OCI-LY3 (cell line): ENCODE measurements at regions not wholly inside any gene's neighbourhood (a gene's known extent, or its start where the extent isn't known, plus 50 kb on each side); places are given as distances from the start of the nearest gene placed in this dataset.

Experiments used
- H2AFZ ChIP-seq: fragments of 200-600, 300-600 bp; shearing (Covaris generic); 2 replicates; pipeline ENCODE4 v1.6.0; 2014; ENCODE audit warnings: antibody characterized with exemption, low read depth, low read length
- H3K27ac ChIP-seq: fragments of 200-600, 300-600 bp; sonication (generic); 2 replicates; pipeline ENCODE4 v1.5.1; 2014; ENCODE audit warnings: mild to moderate bottlenecking, low read length, moderate library complexity, mixed read lengths
- H3K27me3 ChIP-seq: fragments of 200-600, 300-600 bp; sonication (generic); 2 replicates; pipeline ENCODE4 v1.6.1; 2014; ENCODE audit warnings: low read depth, low read length, mixed read lengths
- H3K36me3 ChIP-seq: fragments of 200-600, 300-600 bp; sonication (generic); replicated peaks from 2 replicates; pipeline ENCODE3; 2014; ENCODE audit warnings: low read depth, low read length, mixed read lengths
- H3K4me1 ChIP-seq: fragments of 300-600, 200-600 bp; sonication (generic); 2 replicates; pipeline ENCODE4 v1.6.1; 2014; ENCODE audit warnings: low read length, mixed read lengths
- H3K4me2 ChIP-seq: fragments of 200-600, 300-600 bp; sonication (generic); 2 replicates; pipeline ENCODE4 v1.6.1; 2014; ENCODE audit warnings: low read length, mixed read lengths
- H3K4me3 ChIP-seq: fragments of 300-600, 200-600 bp; sonication (generic); 2 replicates; pipeline ENCODE4 v1.5.1; 2014; ENCODE audit warnings: antibody characterized with exemption, mild to moderate bottlenecking, low read length, moderate library complexity
- H3K79me2 ChIP-seq: fragments of 300-600, 200-600 bp; shearing (Covaris generic); 2 replicates; pipeline ENCODE4 v1.6.1; 2014; ENCODE audit warnings: mild to moderate bottlenecking, low read length, mixed read lengths
- H3K9ac ChIP-seq: fragments of 300-600, 200-600 bp; shearing (Covaris generic); 2 replicates; pipeline ENCODE4 v1.6.0; 2014; ENCODE audit warnings: mild to moderate bottlenecking, low read length, moderate library complexity
- H3K9me3 ChIP-seq: fragments of 200-600, 300-600 bp; shearing (Covaris generic); 2 replicates; pipeline ENCODE4 v1.6.1; 2014; ENCODE audit warnings: low read length, mixed read lengths; ENCODE audit not compliant: insufficient read depth
- H4K20me1 ChIP-seq: fragments of 200-600, 300-600 bp; sonication (generic); 2 replicates; pipeline ENCODE4 v1.6.1; 2016; ENCODE audit warnings: low read length, mixed read lengths; ENCODE audit not compliant: insufficient read depth
- EZH2phosphoT487 ChIP-seq: fragments of 200-600 bp; shearing (Covaris generic); IDR thresholded peaks from 2 replicates; pipeline ENCODE4 v1.6.1; 2018; ENCODE audit warnings: antibody characterized with exemption, mixed run types, low read depth
- TF ChIP-seq, protein P1 (sequence below): fragments of 200-600, 300-600 bp; sonication (generic); IDR thresholded peaks from 2 replicates; pipeline ENCODE4 v1.5.1; 2014; ENCODE audit warnings: antibody characterized with exemption, low read length, low read depth

DNA sequence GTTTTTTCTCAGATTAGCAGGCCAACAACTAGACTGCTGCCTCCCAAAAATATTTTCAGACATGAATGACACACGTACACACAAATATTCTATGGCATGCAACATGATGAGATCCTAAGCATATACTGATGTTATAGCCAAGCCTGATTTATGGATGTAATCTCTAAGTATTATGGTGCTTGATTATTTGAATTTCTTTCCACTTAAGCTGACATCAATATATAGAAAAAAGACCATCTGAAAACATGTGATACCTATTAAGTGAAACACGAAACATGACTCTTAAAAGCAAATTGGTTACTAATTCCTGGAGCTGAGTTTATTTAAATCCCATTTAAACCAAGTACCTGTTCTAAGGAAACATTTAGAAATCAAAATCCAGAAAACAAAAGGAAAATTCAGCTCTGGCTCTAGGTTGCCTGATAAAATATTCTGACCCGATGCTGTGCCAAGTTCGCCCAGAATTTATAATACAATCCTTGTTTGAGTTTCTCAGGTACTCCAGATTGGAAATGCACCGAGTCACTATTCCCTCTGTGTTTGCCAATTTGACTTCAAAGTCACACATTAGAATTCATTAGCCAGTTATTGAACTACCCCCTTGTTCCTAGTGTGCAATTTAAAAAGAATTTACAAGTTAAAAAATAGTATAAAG is 548.6 kb downstream of the CSNK1G3 start:
- Histone ChIP-seq H2AFZ (no peak overlapping the region), H4K20me1 (no peaks in the 10 kb centered on the region), H3K4me2 (no peak overlapping the region), H3K9ac (no peak overlapping the region), H3K27ac (no peak overlapping the region), H3K79me2 (no peaks in the 10 kb centered on the region), H3K36me3 (no peaks in the 10 kb centered on the region), H3K27me3 (no peaks in the 10 kb centered on the region), H3K9me3 (no peaks in the 10 kb centered on the region), H3K4me1 (peaks cover 34% of the 10 kb centered on the region), H3K4me3 (no peak overlapping the region)
- TF ChIP-seq EZH2phosphoT487: no peak
- TF ChIP-seq, protein P1, sequence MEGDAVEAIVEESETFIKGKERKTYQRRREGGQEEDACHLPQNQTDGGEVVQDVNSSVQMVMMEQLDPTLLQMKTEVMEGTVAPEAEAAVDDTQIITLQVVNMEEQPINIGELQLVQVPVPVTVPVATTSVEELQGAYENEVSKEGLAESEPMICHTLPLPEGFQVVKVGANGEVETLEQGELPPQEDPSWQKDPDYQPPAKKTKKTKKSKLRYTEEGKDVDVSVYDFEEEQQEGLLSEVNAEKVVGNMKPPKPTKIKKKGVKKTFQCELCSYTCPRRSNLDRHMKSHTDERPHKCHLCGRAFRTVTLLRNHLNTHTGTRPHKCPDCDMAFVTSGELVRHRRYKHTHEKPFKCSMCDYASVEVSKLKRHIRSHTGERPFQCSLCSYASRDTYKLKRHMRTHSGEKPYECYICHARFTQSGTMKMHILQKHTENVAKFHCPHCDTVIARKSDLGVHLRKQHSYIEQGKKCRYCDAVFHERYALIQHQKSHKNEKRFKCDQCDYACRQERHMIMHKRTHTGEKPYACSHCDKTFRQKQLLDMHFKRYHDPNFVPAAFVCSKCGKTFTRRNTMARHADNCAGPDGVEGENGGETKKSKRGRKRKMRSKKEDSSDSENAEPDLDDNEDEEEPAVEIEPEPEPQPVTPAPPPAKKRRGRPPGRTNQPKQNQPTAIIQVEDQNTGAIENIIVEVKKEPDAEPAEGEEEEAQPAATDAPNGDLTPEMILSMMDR: no peak

DNA sequence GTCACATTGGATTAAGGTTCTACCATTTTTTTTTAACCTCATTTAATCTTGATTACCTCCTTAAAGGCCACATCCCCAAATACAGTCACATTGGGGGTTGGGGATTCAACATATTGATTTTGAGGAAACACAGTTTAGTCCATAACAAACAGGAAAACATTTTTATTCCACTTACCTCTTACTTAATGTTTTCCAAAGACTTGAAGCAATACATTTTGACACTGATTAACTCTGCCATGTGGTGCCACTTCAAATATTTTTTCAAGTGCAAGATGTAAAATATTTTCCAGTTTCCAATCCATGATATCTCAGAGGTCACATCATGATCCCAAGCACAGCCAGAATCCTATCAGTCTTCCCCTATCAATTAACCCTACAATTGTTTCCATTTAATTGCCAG is 548.0 kb downstream of the CSNK1G3 start:
- Histone ChIP-seq H4K20me1 (no peaks in the 10 kb centered on the region), H3K9ac (no peak overlapping the region), H3K9me3 (no peaks in the 10 kb centered on the region), H3K4me2 (no peak overlapping the region), H3K27me3 (no peaks in the 10 kb centered on the region), H3K4me3 (no peak overlapping the region), H3K79me2 (no peaks in the 10 kb centered on the region), H2AFZ (no peak overlapping the region), H3K36me3 (no peaks in the 10 kb centered on the region), H3K4me1 (peaks cover 40% of the 10 kb centered on the region), H3K27ac (no peak overlapping the region)
- TF ChIP-seq, protein P1: no peak
- no peak for TF ChIP-seq EZH2phosphoT487

DNA sequence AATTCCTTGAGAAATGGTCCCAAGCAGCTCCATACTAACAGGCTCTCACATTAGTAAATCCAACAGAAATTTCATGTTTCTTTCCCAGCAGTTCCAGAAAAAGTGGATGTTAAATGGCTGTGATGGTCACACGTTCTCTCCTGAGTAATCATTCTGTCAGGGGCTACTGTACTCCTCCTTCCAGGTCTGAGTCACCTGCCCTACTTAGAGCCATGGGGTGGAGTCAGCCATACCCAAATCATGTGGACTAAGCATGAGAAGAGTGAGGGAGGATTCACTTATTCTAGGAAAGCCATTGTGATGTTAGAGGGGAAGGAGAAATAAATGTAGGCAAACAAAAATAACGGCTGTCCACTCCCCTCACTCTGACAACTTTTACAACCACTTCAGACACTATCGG is 547.2 kb downstream of the CSNK1G3 start:
- no peaks in the 10 kb centered on the region for H3K79me2 ChIP-seq
- no peaks in the 10 kb centered on the region for H3K36me3 ChIP-seq
- no peak overlapping the region for H3K27ac ChIP-seq
- H2AFZ ChIP-seq: no peak overlapping the region
- no peaks in the 10 kb centered on the region for H4K20me1 ChIP-seq
- H3K4me3 ChIP-seq: no peak overlapping the region
- H3K4me1 ChIP-seq: peaks cover 48% of the 10 kb centered on the region
- H3K9me3 ChIP-seq: no peaks in the 10 kb centered on the region
- H3K9ac ChIP-seq: no peak overlapping the region
- H3K4me2 ChIP-seq: no peak overlapping the region
- H3K27me3 ChIP-seq: no peaks in the 10 kb centered on the region
- TF ChIP-seq, protein P1: no peak
- no peak for TF ChIP-seq EZH2phosphoT487

DNA sequence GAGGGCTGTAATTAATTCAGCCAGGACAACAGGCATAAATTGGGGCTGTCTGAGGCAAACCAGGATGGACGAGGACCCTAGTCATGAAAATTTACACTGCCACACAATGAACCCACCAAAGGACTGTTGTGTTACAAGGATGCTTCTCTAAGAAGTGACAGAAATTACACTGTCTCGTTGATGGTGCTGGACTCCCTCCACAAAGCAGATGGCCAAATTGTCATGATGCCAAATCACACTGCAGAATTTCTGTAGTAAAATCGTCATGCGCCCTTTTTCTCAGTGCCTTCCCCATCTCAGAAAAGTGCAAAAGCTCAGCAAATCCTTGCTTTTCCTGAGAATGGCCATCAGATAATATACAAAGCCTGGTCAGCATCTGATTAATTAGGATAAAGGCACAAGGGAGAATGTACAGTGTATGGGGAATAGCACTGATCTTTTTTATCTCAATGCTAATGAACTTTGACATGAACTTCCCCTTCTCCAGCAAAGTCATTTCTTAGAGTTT is 545.8 kb downstream of the CSNK1G3 start:
- Histone ChIP-seq H3K4me1 (peaks cover 52% of the 10 kb centered on the region), H3K9me3 (no peaks in the 10 kb centered on the region), H3K27me3 (no peaks in the 10 kb centered on the region), H3K9ac (peak overlapping the region; percentile 80), H4K20me1 (no peaks in the 10 kb centered on the region), H3K4me3 (peak overlapping the region; percentile 79), H3K27ac (peak overlapping the region; percentile 84), H3K79me2 (no peaks in the 10 kb centered on the region), H3K4me2 (peak overlapping the region; percentile 90), H2AFZ (peak overlapping the region; percentile 67; the same call in 1 of the 2 replicates), H3K36me3 (no peaks in the 10 kb centered on the region)
- TF ChIP-seq EZH2phosphoT487: no peak
- TF ChIP-seq, protein P1: no peak
